ENCODE measurements at regions not wholly inside any gene's neighbourhood (a gene's known extent, or its start where the extent isn't known, plus 50 kb on each side); places are given as distances from the start of the nearest gene placed in this dataset.

DNA sequence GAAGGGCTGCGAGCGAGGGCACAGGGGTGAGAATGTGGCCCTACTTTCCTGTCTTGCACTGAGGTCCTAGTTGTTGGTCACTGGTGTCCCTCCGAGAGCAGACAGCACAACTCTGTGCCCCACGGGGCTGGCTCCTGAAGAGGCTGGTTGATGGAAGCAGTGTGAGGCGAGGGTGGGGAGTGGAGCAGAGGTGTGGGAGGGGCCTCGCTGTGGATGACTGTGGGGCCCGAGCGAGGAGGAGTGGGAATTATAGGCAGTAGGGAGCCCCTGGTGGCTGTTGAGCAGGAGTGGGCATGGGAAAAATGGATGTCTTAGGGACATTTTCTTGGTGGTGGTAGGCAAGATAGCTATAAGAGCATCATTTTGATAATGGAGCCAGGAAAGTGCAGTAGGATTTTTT, 660.5 kb upstream of the HS6ST1 start:
- H3K36me3 Mint-ChIP-seq = no peaks in the 10 kb centered on the region
- Histone ChIP-seq H3K36me3 (ENCODE audit: control insufficient read depth, insufficient read depth, low read length) (no peaks in the 10 kb centered on the region), H3K27ac (ENCODE audit: insufficient read depth, low read length, poor library complexity, severe bottlenecking) (no peak overlapping the region), H3K4me1 (ENCODE audit: control insufficient read depth, insufficient read depth, low read length, poor library complexity, severe bottlenecking) (no peaks in the 10 kb centered on the region), H3K9me3 (ENCODE audit: control insufficient read depth in 2 of 2, low read length in 2 of 2) (no peaks in the 10 kb centered on the region), H3K4me3 (ENCODE audit: low read depth, low read length) (no peak overlapping the region), H3K27me3 (ENCODE audit: control insufficient read depth, insufficient read depth, low read length) (no peaks in the 10 kb centered on the region)
- H3K4me3 Mint-ChIP-seq = peak overlapping the region in 1 of 4 donors; percentile 36
- DNase-seq = no peak
- no peak overlapping the region for H3K27ac Mint-ChIP-seq
- ATAC-seq (ENCODE audit: low read depth in 2 of 2) = no peak
- no peaks in the 10 kb centered on the region for H3K27me3 Mint-ChIP-seq
- H3K4me1 Mint-ChIP-seq = no peaks in the 10 kb centered on the region
- peaks cover 0 to 5% (median 0%) of the 10 kb centered on the region in 7 donors for H3K9me3 Mint-ChIP-seq

DNA sequence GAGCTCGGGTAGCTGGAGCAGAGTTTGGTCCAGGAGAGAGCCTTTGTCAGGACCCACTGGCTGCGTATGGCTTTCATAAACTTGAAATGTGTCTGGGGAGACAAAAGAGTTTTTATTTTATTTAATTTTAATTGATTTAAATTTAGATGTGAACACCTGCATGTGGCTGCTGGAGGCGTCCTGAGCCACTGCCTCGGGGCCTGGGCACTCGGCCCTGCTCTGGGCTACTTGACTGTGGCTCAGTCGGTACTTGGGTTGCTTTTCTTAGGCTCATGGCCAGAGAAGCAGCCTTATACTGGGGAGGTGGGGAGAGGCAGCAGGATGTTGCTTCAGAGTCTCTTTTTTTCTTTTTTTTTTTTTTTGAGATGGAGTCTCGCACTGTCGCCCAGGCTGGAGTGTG, 661.8 kb upstream of the HS6ST1 start:
- H3K27ac Mint-ChIP-seq = no peak overlapping the region
- peaks cover 0 to 5% (median 0%) of the 10 kb centered on the region in 7 donors for H3K9me3 Mint-ChIP-seq
- DNase-seq (no peak), ATAC-seq (ENCODE audit: low read depth in 2 of 2) (no peak)
- H3K4me1 Mint-ChIP-seq = no peaks in the 10 kb centered on the region
- Histone ChIP-seq H3K4me3 (ENCODE audit: low read depth, low read length) (no peak overlapping the region), H3K27ac (ENCODE audit: insufficient read depth, low read length, poor library complexity, severe bottlenecking) (no peak overlapping the region), H3K4me1 (ENCODE audit: control insufficient read depth, insufficient read depth, low read length, poor library complexity, severe bottlenecking) (no peaks in the 10 kb centered on the region), H3K36me3 (ENCODE audit: control insufficient read depth, insufficient read depth, low read length) (no peaks in the 10 kb centered on the region), H3K9me3 (ENCODE audit: control insufficient read depth in 2 of 2, low read length in 2 of 2) (no peaks in the 10 kb centered on the region), H3K27me3 (ENCODE audit: control insufficient read depth, insufficient read depth, low read length) (no peaks in the 10 kb centered on the region)
- H3K4me3 Mint-ChIP-seq = no peak overlapping the region
- H3K36me3 Mint-ChIP-seq = no peaks in the 10 kb centered on the region
- H3K27me3 Mint-ChIP-seq = no peaks in the 10 kb centered on the region

DNA sequence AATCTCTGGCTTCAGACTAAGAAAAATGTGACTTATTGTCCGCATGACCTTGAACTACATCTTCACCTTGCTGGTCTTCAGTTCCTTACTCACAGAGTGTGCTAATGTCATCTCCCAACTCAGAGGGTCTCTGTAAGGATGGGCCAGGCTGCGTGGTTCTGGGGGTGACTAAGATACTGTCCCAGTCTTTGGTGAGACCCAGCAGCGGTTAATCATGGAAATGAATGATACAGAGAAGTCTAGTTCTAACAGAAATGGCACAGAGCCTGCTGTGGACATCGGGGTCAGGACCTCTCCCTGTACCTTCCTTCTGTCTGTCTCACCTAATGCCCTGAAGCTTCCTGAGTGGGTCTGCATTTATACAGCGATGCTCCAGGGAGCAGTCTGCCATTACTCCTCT, 662.7 kb upstream of the HS6ST1 start:
- Mint-ChIP-seq H3K36me3 (no peaks in the 10 kb centered on the region), H3K27ac (no peak overlapping the region)

DNA sequence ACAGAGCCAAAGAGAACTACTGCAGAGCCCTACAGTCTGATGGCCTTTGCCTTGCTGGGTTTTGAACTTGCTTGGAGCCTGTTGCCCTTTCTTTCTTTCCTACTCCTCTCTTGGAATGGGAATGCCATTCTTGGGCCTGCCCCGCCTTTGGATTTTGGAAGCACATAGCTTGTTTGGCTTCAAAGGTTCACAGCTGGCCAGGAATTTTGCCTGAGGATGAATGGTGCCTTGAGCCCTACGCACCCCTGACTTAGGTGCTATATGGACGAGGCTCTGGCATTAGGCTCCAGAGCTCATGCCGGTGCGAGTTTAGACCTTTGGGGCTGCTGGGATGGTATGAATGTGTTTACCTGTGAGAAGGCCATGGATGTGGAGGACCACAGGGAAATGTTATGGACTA, 663.3 kb upstream of the HS6ST1 start:
- Histone ChIP-seq H3K27me3 (ENCODE audit: control insufficient read depth, insufficient read depth, low read length) (no peaks in the 10 kb centered on the region), H3K4me1 (ENCODE audit: control insufficient read depth, insufficient read depth, low read length, poor library complexity, severe bottlenecking) (no peaks in the 10 kb centered on the region), H3K36me3 (ENCODE audit: control insufficient read depth, insufficient read depth, low read length) (no peaks in the 10 kb centered on the region), H3K27ac (ENCODE audit: insufficient read depth, low read length, poor library complexity, severe bottlenecking) (no peak overlapping the region), H3K4me3 (ENCODE audit: low read depth, low read length) (no peak overlapping the region), H3K9me3 (ENCODE audit: control insufficient read depth in 2 of 2, low read length in 2 of 2) (no peaks in the 10 kb centered on the region)
- Mint-ChIP-seq H3K4me3 (no peak overlapping the region), H3K27ac (no peak overlapping the region), H3K27me3 (no peaks in the 10 kb centered on the region), H3K4me1 (no peaks in the 10 kb centered on the region), H3K36me3 (no peaks in the 10 kb centered on the region), H3K9me3 (peaks cover 0 to 5% (median 0%) of the 10 kb centered on the region in 7 donors)
- ATAC-seq (ENCODE audit: low read depth in 2 of 2) = no peak
- no peak for DNase-seq

More for the DNA sequence above, 662.7 kb upstream of the HS6ST1 start:
- Mint-ChIP-seq H3K4me3 (no peak overlapping the region), H3K9me3 (peaks cover 0 to 5% (median 0%) of the 10 kb centered on the region in 7 donors), H3K27me3 (no peaks in the 10 kb centered on the region), H3K4me1 (no peaks in the 10 kb centered on the region)
- Histone ChIP-seq H3K4me3 (ENCODE audit: low read depth, low read length) (no peak overlapping the region), H3K4me1 (ENCODE audit: control insufficient read depth, insufficient read depth, low read length, poor library complexity, severe bottlenecking) (no peaks in the 10 kb centered on the region), H3K9me3 (ENCODE audit: control insufficient read depth in 2 of 2, low read length in 2 of 2) (no peaks in the 10 kb centered on the region), H3K27me3 (ENCODE audit: control insufficient read depth, insufficient read depth, low read length) (no peaks in the 10 kb centered on the region), H3K27ac (ENCODE audit: insufficient read depth, low read length, poor library complexity, severe bottlenecking) (no peak overlapping the region), H3K36me3 (ENCODE audit: control insufficient read depth, insufficient read depth, low read length) (no peaks in the 10 kb centered on the region)
- ATAC-seq (ENCODE audit: low read depth in 2 of 2) = no peak
- no peak for DNase-seq

DNA sequence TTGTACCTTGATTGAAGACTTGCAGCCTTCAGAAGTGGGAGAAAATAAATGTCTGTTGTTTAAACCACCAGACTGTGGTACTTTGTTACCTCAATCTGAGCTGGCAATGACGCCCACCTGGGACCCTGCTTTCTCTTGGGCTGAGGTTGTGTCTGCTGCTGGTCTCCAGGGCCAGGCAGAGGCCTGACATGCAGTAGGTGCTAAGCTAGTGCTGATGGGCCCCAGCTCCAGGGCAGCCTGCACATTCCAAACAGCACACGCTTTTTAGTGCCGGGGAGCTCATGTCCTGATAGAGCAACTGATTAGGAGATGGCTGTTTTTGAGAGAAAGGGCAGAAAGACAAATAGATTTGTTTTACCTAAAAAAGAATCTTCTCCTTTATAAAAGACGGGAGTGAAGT, 664.0 kb upstream of the HS6ST1 start:
- Histone ChIP-seq H3K27ac (ENCODE audit: insufficient read depth, low read length, poor library complexity, severe bottlenecking) (no peak overlapping the region), H3K4me3 (ENCODE audit: low read depth, low read length) (no peak overlapping the region), H3K27me3 (ENCODE audit: control insufficient read depth, insufficient read depth, low read length) (no peaks in the 10 kb centered on the region), H3K36me3 (ENCODE audit: control insufficient read depth, insufficient read depth, low read length) (no peaks in the 10 kb centered on the region), H3K9me3 (ENCODE audit: control insufficient read depth in 2 of 2, low read length in 2 of 2) (no peaks in the 10 kb centered on the region), H3K4me1 (ENCODE audit: control insufficient read depth, insufficient read depth, low read length, poor library complexity, severe bottlenecking) (no peaks in the 10 kb centered on the region)
- no peak overlapping the region for H3K4me3 Mint-ChIP-seq
- H3K9me3 Mint-ChIP-seq = peaks cover 0 to 5% (median 0%) of the 10 kb centered on the region in 7 donors
- no peaks in the 10 kb centered on the region for H3K36me3 Mint-ChIP-seq
- H3K4me1 Mint-ChIP-seq = no peaks in the 10 kb centered on the region
- ATAC-seq (ENCODE audit: low read depth in 2 of 2) (no peak), DNase-seq (no peak)
- H3K27ac Mint-ChIP-seq = no peak overlapping the region
- no peaks in the 10 kb centered on the region for H3K27me3 Mint-ChIP-seq

DNA sequence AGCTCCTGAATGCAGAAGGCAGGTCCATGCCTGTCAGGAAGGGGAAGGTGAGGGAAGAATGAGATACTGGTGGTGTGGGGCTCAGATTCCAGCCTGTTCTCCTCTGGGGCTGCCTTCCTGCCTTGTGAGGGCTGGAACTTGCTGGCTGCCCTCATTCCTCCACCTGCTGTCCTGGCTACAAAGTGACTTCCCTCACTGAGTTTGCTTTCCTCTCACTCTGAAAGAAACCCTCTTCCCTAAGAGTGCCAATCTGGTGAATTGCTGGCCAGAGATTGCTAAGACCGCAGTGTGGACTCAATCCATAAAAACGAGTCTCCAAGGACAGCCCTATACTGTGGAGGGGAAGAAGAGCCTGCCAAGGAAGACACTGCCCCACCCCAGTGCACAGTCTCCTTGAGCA, 664.4 kb upstream of the HS6ST1 start:
- Mint-ChIP-seq H3K4me1 (no peaks in the 10 kb centered on the region), H3K36me3 (no peaks in the 10 kb centered on the region), H3K9me3 (peaks cover 0 to 5% (median 0%) of the 10 kb centered on the region in 7 donors), H3K27me3 (no peaks in the 10 kb centered on the region), H3K27ac (no peak overlapping the region), H3K4me3 (no peak overlapping the region)
- ATAC-seq (ENCODE audit: low read depth in 2 of 2) (no peak), DNase-seq (no peak)
- H3K27ac ChIP-seq (ENCODE audit: insufficient read depth, low read length, poor library complexity, severe bottlenecking) = no peak overlapping the region
- no peaks in the 10 kb centered on the region for H3K4me1 ChIP-seq (ENCODE audit: control insufficient read depth, insufficient read depth, low read length, poor library complexity, severe bottlenecking)
- no peaks in the 10 kb centered on the region for H3K36me3 ChIP-seq (ENCODE audit: control insufficient read depth, insufficient read depth, low read length)
- no peaks in the 10 kb centered on the region for H3K9me3 ChIP-seq (ENCODE audit: control insufficient read depth in 2 of 2, low read length in 2 of 2)
- no peak overlapping the region for H3K4me3 ChIP-seq (ENCODE audit: low read depth, low read length)
- H3K27me3 ChIP-seq (ENCODE audit: control insufficient read depth, insufficient read depth, low read length) = no peaks in the 10 kb centered on the region

DNA sequence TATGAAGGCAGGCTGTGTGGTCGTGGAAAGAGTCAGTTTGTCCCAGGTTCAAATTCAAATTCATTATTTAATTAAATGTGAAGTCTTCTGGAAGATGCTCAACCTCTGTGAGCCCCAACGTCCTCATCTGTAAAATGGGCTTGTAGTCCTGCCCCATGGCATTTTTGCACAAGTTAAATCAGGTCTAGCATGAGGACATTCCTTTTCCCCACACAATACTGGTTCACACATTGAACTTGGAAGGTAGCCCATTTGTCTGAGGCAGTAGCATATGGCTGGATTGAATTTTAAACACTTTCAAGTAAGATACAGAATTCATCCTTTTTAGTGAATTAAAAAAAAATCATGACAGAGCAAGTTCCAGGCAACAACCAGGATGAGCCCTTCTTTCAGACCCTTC, 665.4 kb upstream of the HS6ST1 start:
- Histone ChIP-seq H3K36me3 (ENCODE audit: control insufficient read depth, insufficient read depth, low read length) (no peaks in the 10 kb centered on the region), H3K27me3 (ENCODE audit: control insufficient read depth, insufficient read depth, low read length) (no peaks in the 10 kb centered on the region), H3K4me3 (ENCODE audit: low read depth, low read length) (no peak overlapping the region), H3K27ac (ENCODE audit: insufficient read depth, low read length, poor library complexity, severe bottlenecking) (no peak overlapping the region), H3K4me1 (ENCODE audit: control insufficient read depth, insufficient read depth, low read length, poor library complexity, severe bottlenecking) (no peaks in the 10 kb centered on the region), H3K9me3 (ENCODE audit: control insufficient read depth in 2 of 2, low read length in 2 of 2) (no peaks in the 10 kb centered on the region)
- Mint-ChIP-seq H3K36me3 (no peaks in the 10 kb centered on the region), H3K4me1 (no peaks in the 10 kb centered on the region), H3K27ac (no peak overlapping the region), H3K4me3 (no peak overlapping the region), H3K27me3 (no peaks in the 10 kb centered on the region), H3K9me3 (peaks cover 0 to 4% (median 0%) of the 10 kb centered on the region in 7 donors)
- DNase-seq (no peak), ATAC-seq (ENCODE audit: low read depth in 2 of 2) (no peak)

DNA sequence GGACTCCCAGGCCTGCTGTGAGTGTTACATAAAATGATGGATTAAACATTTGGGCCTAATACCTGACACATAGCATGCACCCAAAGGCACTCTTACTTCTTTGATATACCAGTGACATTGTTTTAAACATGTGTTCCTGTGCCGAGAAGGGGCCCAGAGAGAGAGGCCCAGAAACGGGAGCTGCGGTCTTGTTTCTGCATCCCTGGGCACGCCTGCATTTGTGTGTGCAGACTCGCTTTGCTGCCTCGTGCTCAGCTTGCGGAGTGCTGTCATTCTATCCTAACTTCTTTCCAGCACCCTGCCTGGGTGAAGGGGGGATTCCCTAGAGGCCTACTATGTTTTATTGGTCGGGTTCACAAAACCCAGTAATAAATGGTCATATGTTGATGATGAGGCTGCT, 666.2 kb upstream of the HS6ST1 start:
- Mint-ChIP-seq H3K27ac (no peak overlapping the region), H3K36me3 (no peaks in the 10 kb centered on the region), H3K4me1 (no peaks in the 10 kb centered on the region), H3K9me3 (peaks cover 0 to 2% (median 0%) of the 10 kb centered on the region in 7 donors), H3K4me3 (no peak overlapping the region), H3K27me3 (no peaks in the 10 kb centered on the region)
- no peaks in the 10 kb centered on the region for H3K36me3 ChIP-seq (ENCODE audit: control insufficient read depth, insufficient read depth, low read length)
- no peak overlapping the region for H3K27ac ChIP-seq (ENCODE audit: insufficient read depth, low read length, poor library complexity, severe bottlenecking)
- H3K4me1 ChIP-seq (ENCODE audit: control insufficient read depth, insufficient read depth, low read length, poor library complexity, severe bottlenecking) = no peaks in the 10 kb centered on the region
- no peaks in the 10 kb centered on the region for H3K27me3 ChIP-seq (ENCODE audit: control insufficient read depth, insufficient read depth, low read length)
- H3K4me3 ChIP-seq (ENCODE audit: low read depth, low read length) = no peak overlapping the region
- no peaks in the 10 kb centered on the region for H3K9me3 ChIP-seq (ENCODE audit: control insufficient read depth in 2 of 2, low read length in 2 of 2)
- ATAC-seq (ENCODE audit: low read depth in 2 of 2) = no peak
- no peak for DNase-seq

Measured in CD4-positive, CD25-positive, alpha-beta regulatory T cell (primary cell).